GM21786 (cell line): ENCODE measurements at regions not wholly inside any gene's neighbourhood (a gene's known extent, or its start where the extent isn't known, plus 50 kb on each side); places are given as distances from the start of the nearest gene placed in this dataset.
"Not testable (repeated sequence)": the region's sequence is repeated elsewhere in the genome, so short reads cannot be mapped to it uniquely, and the experiment has no call there.

Experiments used
- ATAC-seq: cut with Tn5 transposase; IDR thresholded peaks from one replicate; pipeline ENCODE4 v1.9.1; 2021; ENCODE audit not compliant: unreplicated experiment

DNA sequence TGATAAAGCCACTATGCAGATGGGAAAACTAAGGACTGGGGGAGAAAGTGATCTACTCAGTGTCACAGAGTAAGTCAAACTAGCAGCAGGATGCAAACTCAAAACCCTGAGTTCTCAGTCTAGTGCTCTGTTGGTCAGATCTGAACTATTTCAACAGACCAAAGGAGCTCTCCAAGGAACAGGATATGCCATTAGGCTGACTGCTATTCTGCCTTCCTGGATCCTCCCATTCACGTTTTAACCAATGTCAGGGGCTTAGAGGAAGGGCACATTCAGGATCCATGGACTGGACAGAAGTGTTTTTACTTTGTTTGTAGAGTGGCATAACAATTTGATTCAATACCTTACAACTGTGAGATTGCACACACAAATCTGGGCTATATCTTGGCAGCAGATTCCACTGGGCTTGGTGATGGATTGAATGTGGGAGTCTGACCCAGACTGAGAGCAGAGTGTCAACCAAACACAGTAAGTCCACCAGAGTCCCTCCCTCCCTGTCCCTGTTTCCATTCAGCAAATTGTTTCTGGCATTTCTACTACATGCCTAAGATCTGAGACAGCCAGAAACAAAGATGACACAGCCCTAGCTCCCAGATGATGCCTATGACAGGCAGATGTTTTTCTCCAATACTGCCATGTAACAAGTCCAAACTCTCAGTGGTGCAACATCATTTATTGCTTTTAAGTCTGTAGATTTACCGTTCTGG lies 337.8 kb upstream of the CDH5 start:
- no peak for ATAC-seq

DNA sequence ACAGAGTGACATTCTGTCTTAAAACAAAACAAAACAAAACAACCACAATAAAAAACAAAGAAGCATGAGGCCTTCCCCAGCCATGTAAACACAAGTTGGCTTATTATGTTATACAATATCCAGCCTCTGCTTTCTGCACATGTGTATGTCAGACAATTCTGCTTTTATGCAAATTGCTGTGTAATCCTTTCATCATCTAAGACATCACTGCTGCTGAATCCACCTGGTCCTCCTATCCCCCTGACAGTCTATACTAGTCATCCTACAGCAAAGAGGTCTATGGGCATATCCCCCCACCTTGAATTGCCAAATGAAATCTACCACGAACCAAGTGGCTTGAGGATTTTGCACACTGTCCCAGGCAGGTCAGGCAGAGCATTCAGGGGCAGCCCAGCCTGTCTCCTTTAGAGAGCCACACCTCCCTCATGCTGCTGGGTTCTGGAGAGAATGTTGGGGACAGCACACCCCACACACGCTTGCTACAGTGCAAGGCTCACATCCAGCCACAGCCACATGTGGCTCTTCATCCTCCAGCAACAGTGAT lies 339.6 kb upstream of the CDH5 start:
- no peak for ATAC-seq

DNA sequence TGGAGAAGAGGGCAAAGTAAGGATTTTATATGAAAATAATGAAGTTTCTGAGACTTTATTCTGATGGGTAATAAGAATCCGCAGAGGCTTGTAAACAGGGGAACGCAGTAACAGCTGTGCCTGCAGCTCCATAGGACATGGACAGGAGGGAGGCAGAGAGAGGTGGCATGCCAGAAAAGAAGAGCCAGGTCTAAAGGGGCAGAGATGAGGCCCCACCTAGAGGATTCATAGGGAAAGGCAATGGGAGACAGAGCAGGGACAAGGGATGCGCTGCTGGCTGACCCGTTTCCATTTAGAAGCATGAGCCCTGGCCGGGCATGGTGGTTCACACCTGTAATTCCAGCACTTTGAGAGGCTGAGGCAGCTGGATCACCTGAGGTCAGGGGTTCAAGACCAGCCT lies 340.3 kb upstream of the CDH5 start:
- no peak for ATAC-seq

DNA sequence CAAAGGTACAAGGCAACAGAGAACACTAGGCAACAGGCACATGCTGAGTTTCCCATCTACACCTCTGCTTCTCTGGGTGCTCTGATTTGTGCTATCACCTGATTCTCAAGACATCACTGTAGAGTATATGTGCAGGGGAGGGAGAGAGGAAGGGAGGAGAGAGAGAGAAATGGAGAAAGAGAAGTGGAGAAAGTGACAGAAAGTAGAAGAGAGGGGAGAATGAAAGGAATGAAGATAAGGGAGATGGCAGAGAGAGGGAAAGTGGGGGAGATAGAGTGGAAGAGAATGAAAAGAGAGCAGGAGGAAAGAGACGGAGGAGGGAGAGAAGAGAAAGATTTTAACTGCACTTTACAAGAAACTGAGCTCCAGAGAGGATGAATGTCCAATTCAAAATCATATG lies 340.7 kb upstream of the CDH5 start:
- ATAC-seq = no peak

DNA sequence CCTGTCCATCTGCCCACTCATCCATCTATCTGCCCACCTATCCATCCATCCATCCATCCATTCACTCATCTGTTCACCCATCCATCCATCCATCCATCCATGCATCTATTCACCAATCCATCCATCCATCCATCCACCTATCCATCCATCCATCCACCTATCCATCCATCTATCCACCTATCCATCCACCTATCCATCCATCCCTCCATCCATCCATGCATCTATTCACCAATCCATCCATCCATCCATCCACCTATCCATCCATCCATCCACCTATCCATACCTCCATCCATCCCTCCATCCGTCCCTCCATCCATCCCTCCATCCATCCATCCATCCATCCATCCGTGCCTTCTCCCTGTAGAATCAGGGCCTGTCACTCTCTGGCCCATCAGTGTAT lies 341.9 kb upstream of the CDH5 start:
- not testable (repeated sequence) for ATAC-seq

DNA sequence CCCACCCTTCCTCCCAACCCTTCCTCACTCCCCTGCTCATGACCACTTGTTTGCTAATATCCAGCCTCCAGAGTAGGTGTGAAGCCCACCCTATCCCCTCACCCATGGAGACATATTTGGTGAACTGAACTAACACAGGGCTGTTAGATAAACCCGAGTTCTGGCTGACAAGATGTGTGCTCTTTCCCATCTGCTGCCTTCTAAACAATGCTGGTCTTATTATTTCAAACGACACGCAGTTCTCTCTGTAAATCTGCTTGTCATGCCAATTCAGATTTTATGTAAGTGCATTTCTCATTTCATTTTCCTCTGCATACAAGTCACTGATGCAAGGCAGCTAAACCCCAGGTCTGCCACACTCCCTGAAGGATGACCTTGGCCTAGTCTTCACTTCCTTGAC lies 343.0 kb upstream of the CDH5 start:
- ATAC-seq = no peak

DNA sequence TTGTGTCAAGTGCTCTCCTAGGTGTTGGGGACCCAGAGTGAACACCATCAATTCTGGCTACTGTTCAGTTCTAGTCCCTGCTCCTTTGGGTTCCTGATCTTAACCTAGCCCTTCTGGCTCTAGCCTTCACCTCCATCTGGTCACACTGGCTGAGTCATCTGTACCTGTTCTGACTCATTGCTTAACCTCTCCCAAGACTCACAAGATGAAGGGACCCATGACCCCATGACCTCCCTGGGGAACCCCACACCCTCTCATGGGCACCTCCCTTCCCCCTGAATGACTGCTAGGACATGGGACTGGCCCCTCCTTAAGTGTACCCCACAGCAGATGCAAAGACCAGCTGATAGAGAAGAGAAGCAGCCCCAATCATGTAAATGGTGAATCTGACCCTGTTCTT lies 345.8 kb upstream of the CDH5 start:
- ATAC-seq = no peak

DNA sequence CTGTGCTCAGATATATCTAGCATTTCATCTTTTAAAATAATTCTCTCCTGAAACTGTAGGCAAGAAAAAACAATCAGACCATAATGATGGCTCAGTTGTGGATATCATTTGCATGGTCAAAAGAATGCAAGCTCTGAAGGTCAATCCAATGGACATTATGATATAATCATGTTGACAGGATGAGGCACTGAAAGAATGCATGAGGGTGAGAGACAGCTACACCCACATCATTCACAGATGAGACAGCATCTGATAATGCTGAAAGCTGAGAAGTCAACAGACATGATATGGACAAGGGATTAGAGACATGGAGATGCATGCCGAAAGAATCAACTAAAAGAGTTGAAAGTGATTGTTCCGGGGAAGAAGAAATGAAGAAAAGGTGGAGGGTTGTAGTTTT lies 346.4 kb upstream of the CDH5 start:
- no peak for ATAC-seq

DNA sequence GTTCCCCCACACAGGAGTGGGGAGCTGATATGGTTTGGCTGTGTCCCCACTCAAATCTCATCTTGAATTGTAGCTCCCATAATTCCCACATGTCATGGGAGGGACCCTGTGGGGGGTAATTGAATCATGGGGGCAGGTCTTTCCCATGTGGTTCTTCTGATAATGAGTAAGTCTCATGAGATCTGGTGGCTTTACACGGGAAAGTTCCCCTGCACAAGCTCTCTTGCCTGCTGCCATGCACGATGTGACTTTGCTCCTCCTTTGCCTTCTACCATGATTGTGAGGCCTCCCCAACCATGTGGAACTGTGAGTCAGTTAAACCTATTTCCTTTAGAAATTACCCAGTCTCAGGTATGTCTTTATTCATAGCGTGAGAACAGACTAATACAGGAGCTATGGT lies 347.0 kb upstream of the CDH5 start:
- ATAC-seq = not testable (repeated sequence)

DNA sequence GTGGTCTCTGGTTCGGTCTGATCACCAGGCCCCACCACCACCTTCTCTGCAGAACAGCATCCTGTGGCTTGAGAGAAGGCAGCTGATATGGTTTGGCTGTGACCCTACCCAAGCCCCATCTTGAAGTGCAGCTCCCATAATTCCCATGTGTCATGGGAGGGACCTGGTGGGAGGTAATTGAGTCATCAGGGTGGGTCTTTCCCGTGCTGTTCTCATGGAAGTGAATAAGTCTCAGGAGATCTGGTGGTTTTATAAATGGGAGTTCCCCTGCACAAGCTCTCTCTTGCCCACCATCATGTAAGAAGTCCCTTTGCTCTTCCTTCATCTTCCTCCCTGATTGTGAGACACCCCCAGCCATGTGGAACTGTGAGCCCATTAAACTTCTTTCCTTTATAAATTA lies 352.3 kb upstream of the CDH5 start:
- no peak for ATAC-seq

DNA sequence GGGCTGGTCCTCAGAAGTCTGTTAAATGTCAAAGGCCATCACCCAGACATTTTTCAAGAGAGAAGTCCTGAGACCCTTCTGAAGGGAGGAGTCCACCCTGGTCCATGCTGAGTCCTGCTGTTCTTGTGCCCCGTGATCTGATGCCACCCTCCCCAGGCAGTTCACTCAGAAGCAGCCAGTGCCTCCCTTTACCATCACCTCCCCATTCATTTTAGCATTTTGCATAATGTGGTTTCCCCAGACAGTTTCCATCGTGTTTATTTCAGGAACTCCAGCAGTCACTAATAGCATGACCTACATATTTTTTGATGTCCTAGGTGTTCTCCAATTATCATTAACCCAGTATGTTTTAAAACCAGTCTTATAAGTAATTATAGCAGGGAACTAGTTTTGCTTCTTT lies 353.0 kb upstream of the CDH5 start:
- ATAC-seq = no peak

DNA sequence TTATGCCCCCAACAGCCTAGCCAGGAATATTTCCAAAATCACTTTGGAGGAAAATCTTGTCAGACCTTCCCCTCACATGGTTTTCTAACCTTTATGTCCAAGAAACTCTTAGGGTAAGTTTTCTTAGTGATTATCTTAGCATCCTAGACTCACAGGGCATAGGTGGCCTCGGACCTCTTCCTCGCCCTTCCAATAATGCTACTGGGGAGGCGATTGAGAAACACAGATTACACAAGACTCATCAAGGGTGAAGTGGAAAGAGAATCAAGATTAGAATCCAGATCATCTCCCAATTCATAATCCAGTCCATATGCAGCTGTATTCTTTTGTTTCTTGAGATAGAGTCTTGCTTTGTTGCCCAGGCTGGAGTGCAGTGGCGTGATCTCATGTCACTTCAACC lies 358.4 kb upstream of the CDH5 start:
- no peak for ATAC-seq

DNA sequence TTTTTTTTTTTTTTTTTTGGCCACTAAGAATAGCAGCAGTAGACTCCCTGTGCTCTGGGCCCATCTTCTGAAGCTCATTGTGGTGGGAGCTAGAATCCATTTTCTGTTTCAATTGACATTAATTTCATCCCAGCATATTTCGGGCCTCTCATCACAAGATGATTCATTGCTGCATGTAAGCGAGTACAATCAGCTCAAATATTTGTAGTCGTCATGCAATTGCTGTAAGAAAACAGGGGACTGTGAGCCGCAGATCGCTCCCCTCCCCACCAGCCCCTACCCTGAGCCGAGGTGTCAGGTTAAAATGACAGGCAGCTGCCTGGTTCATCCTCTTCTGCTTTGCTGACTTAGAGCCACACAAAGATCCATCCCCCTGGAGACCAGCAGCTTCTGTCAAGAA lies 358.8 kb upstream of the CDH5 start:
- no peak for ATAC-seq

DNA sequence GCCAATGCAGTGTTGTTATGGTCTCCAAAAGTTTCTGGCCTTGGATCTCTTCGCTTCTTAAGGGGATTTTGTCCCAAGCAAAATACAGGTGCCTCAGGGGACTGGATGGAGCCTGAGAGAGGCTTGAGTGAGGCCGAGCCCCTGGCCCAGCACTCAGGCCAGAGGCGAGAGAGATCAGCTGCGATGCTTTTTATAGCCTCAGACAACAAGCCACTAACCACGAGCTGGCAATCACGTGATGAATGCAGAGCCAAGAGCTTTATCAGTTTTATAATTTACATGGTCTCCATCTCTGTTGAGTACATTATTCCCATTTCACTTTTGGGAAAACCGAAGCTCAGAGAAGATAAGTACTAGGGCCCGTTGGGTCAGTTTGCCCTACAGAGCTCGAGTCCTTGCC lies 360.0 kb upstream of the CDH5 start:
- ATAC-seq = no peak

DNA sequence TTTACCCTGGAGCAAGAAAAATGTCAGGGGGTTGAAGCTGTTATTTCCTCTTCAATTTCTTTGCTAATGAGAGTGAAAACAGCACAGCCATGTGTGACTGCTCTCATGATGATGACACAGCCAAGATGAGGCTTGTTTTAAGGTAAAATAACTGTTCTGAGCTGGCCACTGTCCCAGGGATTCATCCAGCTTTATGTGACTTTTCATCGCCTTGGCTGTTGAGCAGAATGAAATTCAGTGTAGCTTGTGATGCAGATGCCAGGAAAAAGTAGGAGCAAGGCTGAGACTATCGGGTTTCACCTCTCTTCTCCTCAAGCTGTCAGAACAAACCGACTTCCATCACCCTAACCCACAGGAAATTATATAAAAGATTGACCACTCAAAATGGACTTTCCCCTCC lies 361.8 kb upstream of the CDH5 start:
- no peak for ATAC-seq

DNA sequence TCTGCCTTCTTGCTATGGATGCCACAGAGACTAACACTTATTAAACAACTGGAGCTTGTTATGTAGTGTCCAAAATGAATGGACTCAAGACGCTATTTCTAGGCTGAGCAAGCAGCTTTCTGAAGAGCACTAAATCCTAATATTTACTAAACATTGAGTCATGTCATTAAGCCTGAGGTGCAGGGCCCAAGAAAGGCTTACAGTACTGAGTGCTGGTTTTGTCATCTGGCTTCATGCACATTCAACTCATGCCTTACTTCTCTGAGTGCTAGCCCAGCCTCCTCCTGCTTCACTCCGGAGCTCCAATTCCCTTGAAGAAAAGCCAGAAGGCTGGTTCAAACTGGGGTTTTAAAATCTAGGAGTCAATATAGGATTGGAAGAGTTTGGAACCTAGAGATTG lies 363.3 kb upstream of the CDH5 start:
- no peak for ATAC-seq

DNA sequence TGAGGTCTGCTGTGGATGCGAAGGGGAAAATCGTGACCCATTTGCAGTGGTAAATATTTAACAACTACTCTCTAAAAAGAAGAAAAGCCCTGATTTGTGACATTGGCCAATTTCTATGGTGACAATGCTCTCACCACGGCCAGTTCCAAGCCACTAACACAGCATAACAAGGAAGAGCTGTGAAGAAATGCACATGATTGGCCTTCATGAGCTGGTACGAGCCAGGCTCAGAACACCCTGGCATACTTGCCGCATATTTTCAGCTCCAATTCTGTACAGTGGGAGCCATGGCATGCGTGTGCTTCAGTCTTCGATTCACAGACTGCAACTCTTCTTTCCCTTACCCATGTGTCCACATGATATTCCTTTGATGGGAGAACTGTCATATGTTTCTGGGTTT lies 363.9 kb upstream of the CDH5 start:
- ATAC-seq = no peak

DNA sequence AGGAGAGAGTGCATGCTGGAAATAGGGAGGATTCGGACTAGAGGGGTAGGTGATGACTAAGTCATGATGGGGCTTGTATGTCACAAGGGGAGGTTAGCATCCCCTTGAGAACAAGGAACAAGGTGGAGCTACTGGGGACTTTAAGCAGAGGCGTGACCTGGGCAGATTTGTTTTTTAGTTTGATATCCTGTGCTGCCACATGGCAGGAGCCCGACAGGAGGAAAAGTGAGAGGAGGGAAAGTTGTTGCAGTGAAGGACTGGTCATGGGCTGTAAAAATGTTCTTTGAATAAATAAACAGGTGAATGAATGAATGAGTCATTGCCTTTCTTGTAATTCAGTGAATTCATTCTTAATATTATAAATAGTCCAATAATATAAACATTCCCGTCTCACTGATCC lies 365.1 kb upstream of the CDH5 start:
- ATAC-seq = no peak

DNA sequence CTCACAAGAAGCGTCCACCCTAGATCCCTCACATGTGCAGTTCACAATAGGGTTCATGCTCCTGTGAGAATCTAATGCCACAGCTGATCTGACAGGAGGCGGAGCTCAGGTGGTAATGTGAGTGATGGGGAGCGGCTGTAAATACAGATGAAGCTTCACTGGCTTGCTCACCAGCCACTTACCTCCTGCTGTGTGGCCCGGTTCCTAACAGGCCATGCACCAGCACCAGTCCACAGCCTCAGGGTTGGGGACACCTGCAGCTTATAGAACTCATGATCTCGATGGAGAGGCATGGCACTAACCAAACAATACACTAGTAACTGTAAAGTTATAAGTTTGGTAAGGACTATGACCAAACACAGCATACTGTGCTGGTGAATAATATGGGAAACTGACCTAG lies 368.0 kb upstream of the CDH5 start:
- ATAC-seq = no peak

DNA sequence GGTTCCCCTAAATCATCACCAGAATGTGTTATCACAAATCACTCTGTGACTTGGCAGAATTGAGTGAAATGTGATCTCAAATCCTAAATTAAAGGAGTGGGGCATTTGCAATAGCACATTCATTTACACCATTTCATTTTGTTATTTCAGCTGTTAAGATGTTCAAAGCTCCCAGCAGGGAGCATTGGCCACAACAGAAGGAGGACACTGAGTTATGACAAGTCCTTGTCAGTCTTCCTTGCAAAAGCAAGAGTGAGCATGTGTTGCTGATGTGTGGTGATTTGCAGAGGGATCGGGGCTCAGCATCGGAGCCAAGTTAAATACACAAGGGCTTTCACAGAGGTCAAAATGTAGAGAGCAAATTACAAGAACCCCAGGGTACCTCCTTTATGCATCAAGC lies 372.2 kb upstream of the CDH5 start:
- ATAC-seq = no peak

DNA sequence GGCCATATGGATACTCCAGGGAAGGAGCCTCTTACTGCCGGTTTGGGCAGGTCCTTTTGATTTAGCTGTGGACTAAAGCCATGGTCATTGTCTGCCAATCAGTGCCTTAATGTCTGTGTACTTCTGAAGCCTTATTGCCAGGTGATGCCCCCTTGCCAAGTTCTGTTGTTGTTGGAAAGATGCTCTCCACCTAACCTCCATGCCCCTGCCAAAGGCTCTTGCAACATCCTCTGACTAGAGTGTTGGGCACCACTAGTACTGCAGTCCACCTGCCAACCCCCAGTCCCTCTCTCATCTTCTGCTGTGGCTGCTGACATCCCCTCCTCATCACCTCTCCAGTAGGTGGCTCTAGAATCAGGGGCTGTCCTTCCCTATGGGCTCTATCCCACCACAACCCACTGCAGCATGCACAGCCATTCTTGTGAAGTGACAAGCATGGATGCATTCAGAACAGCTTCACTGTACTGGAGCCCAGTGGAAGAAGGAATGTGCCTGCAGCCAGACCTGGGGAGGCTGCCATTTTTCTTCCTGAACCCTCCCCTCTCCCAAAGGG lies 375.3 kb upstream of the CDH5 start:
- no peak for ATAC-seq

DNA sequence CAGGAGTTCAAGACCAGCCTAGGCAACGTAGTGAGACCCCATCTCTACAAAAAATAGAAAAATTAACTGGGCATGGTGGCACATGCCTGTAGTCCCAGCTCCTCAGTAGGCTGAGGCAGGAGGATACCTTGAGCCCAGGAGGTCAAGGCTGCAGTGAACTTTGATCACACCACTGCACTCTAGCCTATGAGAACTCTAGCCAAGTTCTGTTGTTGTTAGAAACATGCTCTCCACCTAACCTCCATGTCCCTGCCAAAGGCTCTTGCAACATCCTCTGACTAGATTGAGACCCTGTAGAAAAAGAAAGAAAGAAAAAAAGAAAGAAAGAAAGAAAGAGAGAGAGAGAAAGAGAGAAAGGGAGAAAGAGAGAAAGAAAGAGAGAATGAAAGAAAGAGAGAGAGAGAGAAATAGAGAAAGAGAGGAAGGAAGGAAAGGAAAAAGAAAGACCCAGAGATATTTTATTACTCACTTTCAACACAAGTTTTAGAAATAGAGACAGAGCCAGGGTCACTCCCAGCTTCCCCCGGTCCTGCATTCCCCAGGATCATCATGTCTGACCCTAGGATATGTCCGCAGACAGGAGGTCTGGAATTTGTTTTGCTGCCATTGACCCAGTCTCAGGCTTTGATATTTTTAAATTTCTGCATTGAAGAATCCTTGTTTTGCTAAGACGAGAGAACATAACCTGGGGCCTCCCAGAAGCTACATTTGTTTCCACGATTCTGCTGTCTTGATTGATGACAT lies 376.5 kb upstream of the CDH5 start:
- no peak for ATAC-seq
